ENCODE measurements at regions not wholly inside any gene's neighbourhood (a gene's known extent, or its start where the extent isn't known, plus 50 kb on each side); places are given as distances from the start of the nearest gene placed in this dataset.

- Mint-ChIP-seq H3K4me1 (ENCODE audit: low read depth) (no peaks in the 10 kb centered on the region), H3K4me3 (ENCODE audit: low read depth) (no peak overlapping the region), H3K27ac (no peak overlapping the region), H3K36me3 (ENCODE audit: low read depth) (no peaks in the 10 kb centered on the region), H3K9me3 (no peaks in the 10 kb centered on the region), H3K27me3 (ENCODE audit: low read depth) (no peaks in the 10 kb centered on the region)
- intact Hi-C loops (cut with micrococcal nuclease): no loop called here
- no peak for DNase-seq (ENCODE audit: low spot score)
Observed at GRCh38 chr5:89597878-89598277, 714.9 kb upstream of the MEF2C start.

GRCh38 chr5:89596821-89597220 lies 713.8 kb upstream of the MEF2C start:
- no peaks in the 10 kb centered on the region for H3K27me3 Mint-ChIP-seq (ENCODE audit: low read depth)
- no peak for DNase-seq (ENCODE audit: low spot score)
- no peaks in the 10 kb centered on the region for H3K36me3 Mint-ChIP-seq (ENCODE audit: low read depth)
- intact Hi-C loops (cut with micrococcal nuclease): no loop called here
- H3K4me1 Mint-ChIP-seq (ENCODE audit: low read depth): no peaks in the 10 kb centered on the region
- no peaks in the 10 kb centered on the region for H3K9me3 Mint-ChIP-seq
- H3K4me3 Mint-ChIP-seq (ENCODE audit: low read depth): no peak overlapping the region
- no peak overlapping the region for H3K27ac Mint-ChIP-seq

- Mint-ChIP-seq H3K4me3 (ENCODE audit: low read depth) (no peak overlapping the region), H3K27me3 (ENCODE audit: low read depth) (no peaks in the 10 kb centered on the region), H3K4me1 (ENCODE audit: low read depth) (no peaks in the 10 kb centered on the region), H3K9me3 (no peaks in the 10 kb centered on the region), H3K36me3 (ENCODE audit: low read depth) (no peaks in the 10 kb centered on the region), H3K27ac (no peak overlapping the region)
- intact Hi-C loops (cut with micrococcal nuclease): no loop called here
- DNase-seq (ENCODE audit: low spot score): no peak
Observed at GRCh38 chr5:89595056-89595455, 712.1 kb upstream of the MEF2C start.

- H3K4me1 Mint-ChIP-seq (ENCODE audit: low read depth): no peaks in the 10 kb centered on the region
- H3K27ac Mint-ChIP-seq: no peak overlapping the region
- no peak overlapping the region for H3K4me3 Mint-ChIP-seq (ENCODE audit: low read depth)
- no peaks in the 10 kb centered on the region for H3K36me3 Mint-ChIP-seq (ENCODE audit: low read depth)
- H3K9me3 Mint-ChIP-seq: no peaks in the 10 kb centered on the region
- H3K27me3 Mint-ChIP-seq (ENCODE audit: low read depth): no peaks in the 10 kb centered on the region
- no peak for DNase-seq (ENCODE audit: low spot score)
- intact Hi-C loops (cut with micrococcal nuclease): no loop called here
Observed at GRCh38 chr5:89584339-89584956, 701.5 kb upstream of the MEF2C start.

GRCh38 chr5:89583534-89583933 lies 700.5 kb upstream of the MEF2C start:
- intact Hi-C loops (cut with micrococcal nuclease): no loop called here
- H3K4me3 Mint-ChIP-seq (ENCODE audit: low read depth): no peak overlapping the region
- no peaks in the 10 kb centered on the region for H3K27me3 Mint-ChIP-seq (ENCODE audit: low read depth)
- no peaks in the 10 kb centered on the region for H3K4me1 Mint-ChIP-seq (ENCODE audit: low read depth)
- no peaks in the 10 kb centered on the region for H3K36me3 Mint-ChIP-seq (ENCODE audit: low read depth)
- DNase-seq (ENCODE audit: low spot score): no peak
- H3K9me3 Mint-ChIP-seq: no peaks in the 10 kb centered on the region
- no peak overlapping the region for H3K27ac Mint-ChIP-seq

GRCh38 chr5:89582768-89583339 lies 699.9 kb upstream of the MEF2C start:
- intact Hi-C loops (cut with micrococcal nuclease): no loop called here
- H3K27me3 Mint-ChIP-seq (ENCODE audit: low read depth): no peaks in the 10 kb centered on the region
- no peak for DNase-seq (ENCODE audit: low spot score)
- no peak overlapping the region for H3K27ac Mint-ChIP-seq
- no peaks in the 10 kb centered on the region for H3K9me3 Mint-ChIP-seq
- no peaks in the 10 kb centered on the region for H3K4me1 Mint-ChIP-seq (ENCODE audit: low read depth)
- H3K36me3 Mint-ChIP-seq (ENCODE audit: low read depth): no peaks in the 10 kb centered on the region
- H3K4me3 Mint-ChIP-seq (ENCODE audit: low read depth): no peak overlapping the region

GRCh38 chr5:89580976-89581375 lies 698.0 kb upstream of the MEF2C start:
- intact Hi-C loops (cut with micrococcal nuclease): no loop called here
- no peaks in the 10 kb centered on the region for H3K36me3 Mint-ChIP-seq (ENCODE audit: low read depth)
- no peaks in the 10 kb centered on the region for H3K4me1 Mint-ChIP-seq (ENCODE audit: low read depth)
- no peak for DNase-seq (ENCODE audit: low spot score)
- H3K4me3 Mint-ChIP-seq (ENCODE audit: low read depth): no peak overlapping the region
- H3K9me3 Mint-ChIP-seq: no peaks in the 10 kb centered on the region
- H3K27me3 Mint-ChIP-seq (ENCODE audit: low read depth): no peaks in the 10 kb centered on the region
- H3K27ac Mint-ChIP-seq: no peak overlapping the region

- no peak for DNase-seq (ENCODE audit: low spot score)
- H3K4me1 Mint-ChIP-seq (ENCODE audit: low read depth): no peaks in the 10 kb centered on the region
- H3K4me3 Mint-ChIP-seq (ENCODE audit: low read depth): no peak overlapping the region
- no peaks in the 10 kb centered on the region for H3K36me3 Mint-ChIP-seq (ENCODE audit: low read depth)
- H3K27ac Mint-ChIP-seq: no peak overlapping the region
- intact Hi-C loops (cut with micrococcal nuclease): no loop called here
- H3K9me3 Mint-ChIP-seq: no peaks in the 10 kb centered on the region
- H3K27me3 Mint-ChIP-seq (ENCODE audit: low read depth): no peaks in the 10 kb centered on the region
Observed at GRCh38 chr5:89575319-89575718, 692.3 kb upstream of the MEF2C start.

- H3K9me3 Mint-ChIP-seq: no peaks in the 10 kb centered on the region
- intact Hi-C loops (cut with micrococcal nuclease): no loop called here
- H3K36me3 Mint-ChIP-seq (ENCODE audit: low read depth): no peaks in the 10 kb centered on the region
- no peaks in the 10 kb centered on the region for H3K27me3 Mint-ChIP-seq (ENCODE audit: low read depth)
- no peak overlapping the region for H3K27ac Mint-ChIP-seq
- H3K4me3 Mint-ChIP-seq (ENCODE audit: low read depth): no peak overlapping the region
- no peak for DNase-seq (ENCODE audit: low spot score)
- no peaks in the 10 kb centered on the region for H3K4me1 Mint-ChIP-seq (ENCODE audit: low read depth)
Observed at GRCh38 chr5:89573345-89573744, 690.4 kb upstream of the MEF2C start.

GRCh38 chr5:89572696-89573095 lies 689.7 kb upstream of the MEF2C start:
- no peak overlapping the region for H3K27ac Mint-ChIP-seq
- no peaks in the 10 kb centered on the region for H3K4me1 Mint-ChIP-seq (ENCODE audit: low read depth)
- no peak overlapping the region for H3K4me3 Mint-ChIP-seq (ENCODE audit: low read depth)
- intact Hi-C loops (cut with micrococcal nuclease): no loop called here
- no peaks in the 10 kb centered on the region for H3K9me3 Mint-ChIP-seq
- H3K36me3 Mint-ChIP-seq (ENCODE audit: low read depth): no peaks in the 10 kb centered on the region
- no peaks in the 10 kb centered on the region for H3K27me3 Mint-ChIP-seq (ENCODE audit: low read depth)
- DNase-seq (ENCODE audit: low spot score): no peak

- H3K4me1 Mint-ChIP-seq (ENCODE audit: low read depth): no peaks in the 10 kb centered on the region
- no peaks in the 10 kb centered on the region for H3K9me3 Mint-ChIP-seq
- H3K27me3 Mint-ChIP-seq (ENCODE audit: low read depth): no peaks in the 10 kb centered on the region
- intact Hi-C loops (cut with micrococcal nuclease): no loop called here
- H3K36me3 Mint-ChIP-seq (ENCODE audit: low read depth): no peaks in the 10 kb centered on the region
- DNase-seq (ENCODE audit: low spot score): no peak
- no peak overlapping the region for H3K4me3 Mint-ChIP-seq (ENCODE audit: low read depth)
- H3K27ac Mint-ChIP-seq: no peak overlapping the region
Observed at GRCh38 chr5:89570557-89570956, 687.6 kb upstream of the MEF2C start.

- H3K4me1 Mint-ChIP-seq (ENCODE audit: low read depth): no peaks in the 10 kb centered on the region
- H3K9me3 Mint-ChIP-seq: no peaks in the 10 kb centered on the region
- intact Hi-C loops (cut with micrococcal nuclease): no loop called here
- H3K36me3 Mint-ChIP-seq (ENCODE audit: low read depth): no peaks in the 10 kb centered on the region
- no peaks in the 10 kb centered on the region for H3K27me3 Mint-ChIP-seq (ENCODE audit: low read depth)
- no peak for DNase-seq (ENCODE audit: low spot score)
- no peak overlapping the region for H3K4me3 Mint-ChIP-seq (ENCODE audit: low read depth)
- H3K27ac Mint-ChIP-seq: no peak overlapping the region
Observed at GRCh38 chr5:89566340-89566739, 683.4 kb upstream of the MEF2C start.

GRCh38 chr5:89560696-89561095 lies 677.7 kb upstream of the MEF2C start:
- Mint-ChIP-seq H3K4me1 (ENCODE audit: low read depth) (no peaks in the 10 kb centered on the region), H3K27me3 (ENCODE audit: low read depth) (no peaks in the 10 kb centered on the region), H3K27ac (no peak overlapping the region), H3K36me3 (ENCODE audit: low read depth) (no peaks in the 10 kb centered on the region), H3K9me3 (no peaks in the 10 kb centered on the region), H3K4me3 (ENCODE audit: low read depth) (no peak overlapping the region)
- intact Hi-C loops (cut with micrococcal nuclease): no loop called here
- DNase-seq (ENCODE audit: low spot score): no peak

All from activated T-helper 2 cell treated with anti-CD3 and anti-CD28 coated beads, Interferon-gamma antibody, Interleukin-2, Interleukin-4, amounts not matched to agents 10 μg/mL and 5 μg/mL and 100 μg/mL, durations not matched to agents 14 hours and 24 hours and 36 hours (primary cell).